GM19455 (cell line): ENCODE measurements at regions not wholly inside any gene's neighbourhood (a gene's known extent, or its start where the extent isn't known, plus 50 kb on each side); places are given as distances from the start of the nearest gene placed in this dataset.
"Not testable (repeated sequence)": the region's sequence is repeated elsewhere in the genome, so short reads cannot be mapped to it uniquely, and the experiment has no call there.

ENCODE experiments used
- ATAC-seq: cut with Tn5 transposase; IDR thresholded peaks from one replicate; pipeline ENCODE4 v1.9.1; 2021; ENCODE audit not compliant: unreplicated experiment

- ATAC-seq: no peak
Measured at GRCh38 chr13:66154976-66155375, 1075.2 kb downstream of the PCDH9 start.

DNA sequence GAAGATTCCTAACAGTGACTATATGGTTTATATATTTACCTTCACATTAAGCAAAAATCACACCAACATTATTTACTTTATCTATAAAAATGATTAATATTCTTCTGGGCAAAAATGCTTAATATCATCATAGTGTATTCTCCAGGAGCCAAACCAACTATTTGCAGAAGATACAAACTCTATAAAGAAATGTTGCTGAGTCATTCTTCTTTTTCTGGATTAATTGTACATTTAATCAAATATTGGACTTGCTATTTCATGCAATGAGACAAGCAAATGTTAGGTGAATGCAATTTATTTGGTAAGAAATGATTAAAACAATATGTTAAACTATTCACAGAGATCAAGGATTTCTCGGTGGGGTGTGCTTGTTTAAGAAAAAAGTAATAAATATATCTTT is 1075.8 kb downstream of the PCDH9 start:
- no peak for ATAC-seq

DNA sequence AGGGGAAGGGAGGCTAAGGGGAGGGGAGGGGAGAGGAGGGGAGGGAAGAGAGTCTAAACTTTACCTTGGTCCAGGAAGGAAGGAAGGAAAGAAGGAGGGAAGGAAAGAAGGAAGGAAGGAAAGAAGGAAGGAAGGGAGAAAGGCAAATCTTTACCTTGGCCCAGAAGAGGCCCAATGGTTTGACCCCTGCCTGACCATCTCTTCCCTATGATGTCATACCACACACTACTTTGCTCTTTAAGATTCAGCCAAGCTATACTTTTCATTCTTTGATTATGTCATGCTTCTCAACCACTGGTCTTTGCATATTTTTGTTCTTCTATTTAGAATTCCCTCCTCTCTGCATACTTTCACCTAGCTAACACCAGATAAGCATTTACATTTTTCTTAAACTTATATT is 1077.5 kb downstream of the PCDH9 start:
- ATAC-seq: no peak

- ATAC-seq: not testable (repeated sequence)
Measured at GRCh38 chr13:66144357-66144756, 1085.8 kb downstream of the PCDH9 start.

- no peak for ATAC-seq
Measured at GRCh38 chr13:66139701-66140100, 1090.4 kb downstream of the PCDH9 start.

DNA sequence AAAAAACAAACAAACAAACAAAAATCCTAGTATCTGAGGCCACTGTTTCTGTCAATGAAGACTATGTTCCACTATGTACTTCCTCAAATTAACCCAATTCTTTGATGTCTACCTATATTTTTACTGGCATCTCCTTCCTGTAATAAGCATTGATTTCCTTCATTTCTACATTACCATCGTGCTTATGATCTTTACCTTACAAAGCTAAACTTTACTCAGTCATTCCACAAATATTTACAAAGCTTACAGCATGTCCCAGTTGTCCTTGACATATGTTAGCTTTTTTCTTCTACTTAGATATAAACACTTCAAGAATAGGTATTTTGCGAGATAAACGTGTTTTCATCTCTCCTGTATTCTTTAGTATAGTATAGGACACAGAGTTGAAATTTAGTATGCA is 1090.9 kb downstream of the PCDH9 start:
- no peak for ATAC-seq

DNA sequence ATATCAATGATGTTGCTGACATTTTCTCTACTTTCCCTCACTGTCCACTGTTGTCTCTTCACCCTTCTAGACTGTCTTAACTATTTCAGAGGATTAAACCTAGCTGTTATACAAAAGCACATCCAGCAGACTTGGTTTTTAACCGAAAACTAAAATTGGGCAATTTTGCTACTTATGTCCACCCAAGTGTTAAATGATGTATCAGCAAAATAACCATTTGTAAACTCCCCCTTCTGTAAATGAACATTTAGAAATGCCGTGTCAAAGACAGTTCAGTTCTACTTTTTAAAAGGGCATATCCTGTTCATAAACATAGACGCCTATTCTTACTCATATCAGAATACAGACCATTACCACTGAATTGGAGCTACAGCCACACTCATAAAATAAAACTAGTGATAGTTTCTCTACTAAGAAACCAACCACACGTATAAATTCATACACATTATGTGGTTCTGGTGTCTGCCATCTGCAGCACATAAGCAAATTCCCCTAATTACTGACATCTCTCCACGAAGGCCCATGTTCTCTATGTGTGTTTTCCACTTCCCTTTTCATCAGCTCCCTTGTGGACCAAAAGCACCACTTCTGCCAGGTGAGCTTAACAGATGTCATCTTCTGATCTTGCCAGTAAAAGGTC is 1091.8 kb downstream of the PCDH9 start:
- ATAC-seq: peak; percentile 84

GRCh38 chr13:66137384-66137783 is 1092.8 kb downstream of the PCDH9 start:
- no peak for ATAC-seq

- ATAC-seq: peak; percentile 71
Measured at GRCh38 chr13:66128692-66129269, 1101.4 kb downstream of the PCDH9 start.

DNA sequence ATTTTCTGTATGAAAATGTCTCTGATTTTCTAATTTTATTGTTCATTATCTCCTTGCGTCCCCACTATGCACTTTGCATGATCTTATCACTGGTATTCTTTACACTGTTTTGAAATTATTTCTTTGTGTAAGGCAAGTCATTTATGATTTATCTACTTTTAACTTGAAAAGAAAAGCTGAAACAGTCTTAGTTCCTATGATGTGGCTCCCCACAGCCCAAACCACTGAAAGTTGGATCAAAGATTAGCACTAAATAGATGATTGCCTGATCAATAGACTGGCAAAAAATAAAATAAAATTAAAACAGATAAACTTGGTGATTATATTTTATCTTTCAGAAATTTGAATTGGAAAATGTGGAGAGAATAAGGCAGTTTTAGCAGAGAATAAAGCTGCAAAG is 1101.9 kb downstream of the PCDH9 start:
- ATAC-seq: no peak

GRCh38 chr13:66117563-66117962 is 1112.6 kb downstream of the PCDH9 start:
- no peak for ATAC-seq

GRCh38 chr13:66113882-66114526 is 1116.1 kb downstream of the PCDH9 start:
- ATAC-seq: no peak

DNA sequence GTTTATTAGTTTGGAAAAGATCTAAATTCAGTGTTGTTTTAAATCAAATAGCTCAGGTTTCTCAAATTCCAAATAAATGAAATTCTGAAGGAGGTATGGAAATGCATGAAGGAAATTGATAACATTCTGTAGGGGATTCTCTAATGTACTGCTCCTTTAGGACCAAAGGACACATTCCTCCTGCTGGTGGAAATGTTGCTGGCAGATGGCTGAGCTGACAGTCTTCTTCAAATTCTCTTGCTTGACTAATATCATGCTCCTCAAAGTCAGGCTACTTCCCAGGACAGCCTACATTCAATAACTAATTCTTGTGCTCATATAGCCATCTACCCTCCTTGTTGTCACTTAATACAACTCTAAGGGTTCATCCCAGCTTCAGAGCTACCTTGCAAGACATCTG is 1118.5 kb downstream of the PCDH9 start:
- no peak for ATAC-seq

DNA sequence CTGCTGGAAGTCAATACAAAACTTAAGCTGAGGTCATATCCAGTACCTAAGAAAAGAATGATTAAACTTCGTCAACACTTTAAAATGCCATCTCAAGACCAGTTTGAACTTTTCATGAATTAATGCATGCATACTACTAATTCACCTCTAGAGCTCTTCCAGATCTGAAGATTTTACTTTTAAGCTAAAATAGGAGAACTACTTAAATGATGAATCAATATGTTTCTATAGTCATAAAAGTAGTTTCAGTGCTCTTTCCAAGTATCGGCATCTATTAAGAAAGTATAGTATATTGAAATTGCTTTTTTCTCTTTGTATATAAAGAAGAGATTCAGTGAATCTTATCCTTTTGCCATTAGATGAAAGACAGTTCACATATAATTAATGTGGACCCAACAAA is 1123.9 kb downstream of the PCDH9 start:
- ATAC-seq: no peak

DNA sequence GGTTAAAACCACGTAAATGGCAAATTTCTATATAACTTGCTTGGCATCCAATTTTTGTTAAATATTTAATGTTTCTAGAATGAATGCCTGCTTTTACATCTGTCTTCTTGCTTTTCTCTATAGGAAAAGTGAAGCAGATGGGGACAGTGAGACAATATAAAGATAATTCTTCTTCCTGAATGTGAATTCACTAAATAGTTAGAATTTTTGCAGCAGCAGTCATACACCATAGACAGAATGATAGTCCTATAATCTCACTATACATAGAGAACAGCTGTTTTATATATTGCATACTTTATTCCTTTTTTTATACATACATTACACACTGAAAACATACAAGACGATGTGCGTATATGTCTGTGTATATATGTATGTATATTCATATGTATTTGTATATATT is 1127.3 kb downstream of the PCDH9 start:
- no peak for ATAC-seq

DNA sequence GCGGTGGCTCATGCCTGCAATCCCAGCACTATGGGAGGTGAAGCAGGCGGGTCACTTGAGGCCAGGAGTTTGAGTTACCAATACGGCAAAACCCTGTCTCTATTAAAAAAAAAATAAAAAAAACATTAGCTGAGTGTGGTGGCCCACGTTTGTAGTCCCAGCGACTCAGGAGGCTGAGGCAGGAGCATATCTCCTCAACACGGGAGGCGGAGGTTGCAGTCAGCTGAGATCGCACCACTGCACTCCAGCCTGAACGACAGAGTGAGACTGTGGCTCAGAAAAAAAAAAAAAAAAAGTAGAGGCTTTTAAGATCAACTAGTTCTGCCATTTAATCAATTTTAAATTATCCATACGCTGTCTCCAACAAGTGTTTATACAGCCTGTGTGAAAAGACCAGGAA is 1130.3 kb downstream of the PCDH9 start:
- no peak for ATAC-seq

- ATAC-seq: no peak
Measured at GRCh38 chr13:66098931-66099628, 1131.1 kb downstream of the PCDH9 start.

DNA sequence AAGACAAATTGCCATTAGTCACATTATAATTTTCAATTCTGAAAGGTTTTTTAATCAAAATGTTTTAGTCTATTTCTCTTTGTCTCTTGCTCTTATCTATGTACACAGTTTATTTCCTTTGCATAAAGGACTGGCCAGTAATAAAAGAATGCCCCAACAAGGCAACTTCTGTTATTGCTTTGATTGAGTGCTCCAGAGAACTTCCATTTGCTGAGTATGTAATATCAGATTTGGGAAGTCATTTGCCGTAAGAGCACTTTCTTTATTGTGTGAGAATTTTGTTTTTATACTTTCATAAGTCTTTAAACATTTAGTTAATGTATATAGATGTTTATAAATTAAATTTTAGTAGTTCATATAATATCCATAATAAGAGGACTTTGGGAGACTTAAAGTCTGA is 1140.4 kb downstream of the PCDH9 start:
- no peak for ATAC-seq

DNA sequence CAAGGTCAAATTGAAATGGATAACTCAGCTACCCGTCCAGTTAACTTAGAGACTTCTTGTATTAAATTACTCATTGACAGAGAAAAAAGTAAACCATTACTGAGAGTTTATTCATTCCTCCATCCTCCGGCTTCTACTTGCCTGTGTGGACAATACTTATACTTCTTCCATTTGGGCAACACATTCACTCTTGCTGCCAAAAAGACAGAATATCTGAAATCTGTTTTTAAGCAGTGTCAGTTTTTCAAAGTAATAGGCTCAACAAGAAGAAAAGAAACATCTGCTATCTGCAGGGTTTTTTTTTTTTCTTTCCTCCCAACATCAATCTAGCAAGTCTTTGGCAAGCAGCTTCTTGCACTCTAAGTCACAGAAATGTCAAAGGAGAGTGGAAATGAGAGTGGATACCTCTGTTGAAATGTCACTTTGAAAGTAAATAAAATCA is 1142.8 kb downstream of the PCDH9 start:
- no peak for ATAC-seq

- ATAC-seq: no peak
Measured at GRCh38 chr13:66077132-66077689, 1152.9 kb downstream of the PCDH9 start.

DNA sequence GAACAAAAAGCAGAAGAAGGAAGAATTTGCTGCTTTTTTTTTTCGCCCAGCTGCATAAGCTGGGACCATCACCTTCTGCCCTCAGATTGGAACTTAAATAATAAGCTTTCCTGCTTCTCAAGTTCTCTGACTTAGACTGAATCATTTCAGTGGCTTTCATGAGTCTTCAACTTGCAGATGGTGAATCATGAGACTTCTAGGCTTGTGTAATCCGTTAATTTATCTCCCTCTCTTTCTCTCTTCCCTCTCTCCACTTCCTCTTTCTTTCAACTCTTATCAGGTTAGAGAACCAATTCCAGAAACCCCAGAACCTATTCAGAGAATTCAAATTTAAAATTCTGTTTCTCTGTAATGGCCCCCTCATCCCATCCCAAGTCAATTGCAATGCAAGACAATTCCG is 1153.7 kb downstream of the PCDH9 start:
- ATAC-seq: no peak
